Osteoblast (primary cell): ENCODE measurements at regions not wholly inside any gene's neighbourhood (a gene's known extent, or its start where the extent isn't known, plus 50 kb on each side); places are given as distances from the start of the nearest gene placed in this dataset.

Experiments used
- DNase-seq: peaks from one replicate; pipeline ENCODE4 v3.0.0; 2011; ENCODE audit warnings: low spot score, mixed read lengths; ENCODE audit not compliant: insufficient read length; ENCODE audit errors: missing footprints
- H2AFZ ChIP-seq: 2 replicates; pipeline ENCODE4 v1.6.0; 2011; ENCODE audit warnings: mild to moderate bottlenecking, low read length
- H3K27ac ChIP-seq: 2 replicates; pipeline ENCODE4 v1.5.1; 2011; ENCODE audit warnings: mild to moderate bottlenecking, low read depth, low read length, moderate library complexity
- H3K27me3 ChIP-seq: 2 replicates; pipeline ENCODE4 v1.6.0; 2012; ENCODE audit warnings: mild to moderate bottlenecking, control low read depth, inconsistent platforms, low read length, moderate library complexity; ENCODE audit not compliant: insufficient read depth
- H3K36me3 ChIP-seq: 2 replicates; pipeline ENCODE4 v1.5.1; 2011; ENCODE audit warnings: mild to moderate bottlenecking, low read length, control low read depth, moderate library complexity; ENCODE audit not compliant: insufficient read depth
- H3K4me1 ChIP-seq: 2 replicates; pipeline ENCODE4 v1.5.1; 2011; ENCODE audit warnings: mild to moderate bottlenecking, low read length, control low read depth, moderate library complexity; ENCODE audit not compliant: insufficient read depth
- H3K4me2 ChIP-seq: 2 replicates; pipeline ENCODE4 v1.6.0; 2011; ENCODE audit warnings: mild to moderate bottlenecking, low read length; ENCODE audit not compliant: insufficient read depth
- H3K4me3 ChIP-seq: fragments of 200-600 bp; sonication (generic); 3 replicates; pipeline ENCODE4 v1.5.1; 2012; ENCODE audit warnings: mild to moderate bottlenecking, low read length, inconsistent platforms; ENCODE audit not compliant: insufficient read depth
- H3K79me2 ChIP-seq: 2 replicates; pipeline ENCODE4 v1.6.0; 2012; ENCODE audit warnings: mild to moderate bottlenecking, low read length, control low read depth, inconsistent platforms; ENCODE audit not compliant: insufficient read depth
- H3K9me3 ChIP-seq: 2 replicates; pipeline ENCODE4 v1.5.1; 2011; ENCODE audit warnings: low read depth, low read length, control low read depth
- H4K20me1 ChIP-seq: 2 replicates; pipeline ENCODE4 v1.6.0; 2012; ENCODE audit warnings: mild to moderate bottlenecking, low read length, control low read depth; ENCODE audit not compliant: insufficient read depth
- CTCF ChIP-seq: IDR thresholded peaks from 2 replicates; pipeline ENCODE4 v1.5.1; 2011; ENCODE audit warnings: mild to moderate bottlenecking, low read depth, low read length, moderate library complexity; ENCODE audit errors: extremely low read depth

- H3K27me3 ChIP-seq, result no peaks in the 10 kb centered on the region
- H3K9me3 ChIP-seq, result peaks cover 3% of the 10 kb centered on the region
- no peak overlapping the region for H2AFZ ChIP-seq
- H3K27ac ChIP-seq, result no peak overlapping the region
- H3K36me3 ChIP-seq, result no peaks in the 10 kb centered on the region
- no peak for DNase-seq
- no peaks in the 10 kb centered on the region for H4K20me1 ChIP-seq
- no peak for TF ChIP-seq CTCF
- H3K4me3 ChIP-seq, result no peak overlapping the region
- H3K79me2 ChIP-seq, result no peaks in the 10 kb centered on the region
- H3K4me2 ChIP-seq, result no peak overlapping the region
- H3K4me1 ChIP-seq, result no peaks in the 10 kb centered on the region
Measured at GRCh38 chr13:22012686-22013085, 341.8 kb downstream of the FGF9 start.

GRCh38 chr13:22014469-22014868 lies 343.6 kb downstream of the FGF9 start:
- Histone ChIP-seq H3K4me1 (no peaks in the 10 kb centered on the region), H3K27ac (no peak overlapping the region), H3K9me3 (peaks cover 3% of the 10 kb centered on the region), H3K27me3 (no peaks in the 10 kb centered on the region), H3K36me3 (no peaks in the 10 kb centered on the region), H3K79me2 (no peaks in the 10 kb centered on the region), H4K20me1 (no peaks in the 10 kb centered on the region), H2AFZ (no peak overlapping the region), H3K4me2 (no peak overlapping the region), H3K4me3 (no peak overlapping the region)
- no peak for DNase-seq
- TF ChIP-seq CTCF, result no peak

- Histone ChIP-seq H3K4me2 (no peak overlapping the region), H4K20me1 (no peaks in the 10 kb centered on the region), H3K36me3 (no peaks in the 10 kb centered on the region), H3K4me1 (no peaks in the 10 kb centered on the region), H3K79me2 (no peaks in the 10 kb centered on the region), H3K27ac (no peak overlapping the region), H3K4me3 (no peak overlapping the region), H3K9me3 (peaks cover 3% of the 10 kb centered on the region), H3K27me3 (no peaks in the 10 kb centered on the region), H2AFZ (no peak overlapping the region)
- no peak for TF ChIP-seq CTCF
- DNase-seq, result no peak
Measured at GRCh38 chr13:22017226-22017625, 346.4 kb downstream of the FGF9 start.

- no peak overlapping the region for H2AFZ ChIP-seq
- no peak for TF ChIP-seq CTCF
- no peak for DNase-seq
Measured at GRCh38 chr13:22018076-22018835, 347.4 kb downstream of the FGF9 start.

More at GRCh38 chr13:22018076-22018835, 347.4 kb downstream of the FGF9 start:
- H4K20me1 ChIP-seq, result no peaks in the 10 kb centered on the region
- H3K27ac ChIP-seq, result no peak overlapping the region
- H3K4me1 ChIP-seq, result no peaks in the 10 kb centered on the region
- peaks cover 3% of the 10 kb centered on the region for H3K9me3 ChIP-seq
- no peak overlapping the region for H3K4me3 ChIP-seq
- H3K27me3 ChIP-seq, result no peaks in the 10 kb centered on the region
- H3K36me3 ChIP-seq, result no peaks in the 10 kb centered on the region
- no peaks in the 10 kb centered on the region for H3K79me2 ChIP-seq
- no peak overlapping the region for H3K4me2 ChIP-seq
